PC-9 (cell line): ENCODE measurements at regions not wholly inside any gene's neighbourhood (a gene's known extent, or its start where the extent isn't known, plus 50 kb on each side); places are given as distances from the start of the nearest gene placed in this dataset.

Experiments used
- EZH2 ChIP-seq: fragments of 200-600 bp; sonication (generic); IDR thresholded peaks from 2 replicates; pipeline ENCODE4 v1.8.0; 2017; ENCODE audit warnings: antibody characterized with exemption, low read depth
- TF ChIP-seq, protein P1 (sequence below): fragments of 200-600 bp; sonication (generic); conservative IDR thresholded peaks from 2 replicates; pipeline ENCODE4 v1.6.1; 2017; ENCODE audit warnings: mixed run types, antibody characterized with exemption, mild to moderate bottlenecking, moderate library complexity

DNA sequence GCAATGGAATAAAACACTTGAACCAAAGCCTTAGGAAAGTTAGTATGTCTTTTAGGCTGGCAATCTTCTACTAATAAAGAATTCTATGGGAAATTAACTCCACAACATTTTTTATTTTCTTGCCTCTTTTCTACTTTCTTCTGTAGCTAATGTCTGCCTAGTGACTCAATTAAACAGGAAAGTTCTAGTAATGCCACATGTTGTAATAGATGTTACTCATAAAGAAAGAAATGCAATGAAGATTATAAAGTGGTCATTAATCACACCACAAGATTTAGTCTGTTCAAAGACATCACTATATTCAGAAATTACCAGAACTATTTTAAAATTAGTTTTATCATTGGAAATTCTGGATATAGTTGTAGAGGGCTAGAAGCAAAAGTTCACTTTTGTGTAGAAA lies 329.7 kb downstream of the SI start:
- TF ChIP-seq, protein P1, sequence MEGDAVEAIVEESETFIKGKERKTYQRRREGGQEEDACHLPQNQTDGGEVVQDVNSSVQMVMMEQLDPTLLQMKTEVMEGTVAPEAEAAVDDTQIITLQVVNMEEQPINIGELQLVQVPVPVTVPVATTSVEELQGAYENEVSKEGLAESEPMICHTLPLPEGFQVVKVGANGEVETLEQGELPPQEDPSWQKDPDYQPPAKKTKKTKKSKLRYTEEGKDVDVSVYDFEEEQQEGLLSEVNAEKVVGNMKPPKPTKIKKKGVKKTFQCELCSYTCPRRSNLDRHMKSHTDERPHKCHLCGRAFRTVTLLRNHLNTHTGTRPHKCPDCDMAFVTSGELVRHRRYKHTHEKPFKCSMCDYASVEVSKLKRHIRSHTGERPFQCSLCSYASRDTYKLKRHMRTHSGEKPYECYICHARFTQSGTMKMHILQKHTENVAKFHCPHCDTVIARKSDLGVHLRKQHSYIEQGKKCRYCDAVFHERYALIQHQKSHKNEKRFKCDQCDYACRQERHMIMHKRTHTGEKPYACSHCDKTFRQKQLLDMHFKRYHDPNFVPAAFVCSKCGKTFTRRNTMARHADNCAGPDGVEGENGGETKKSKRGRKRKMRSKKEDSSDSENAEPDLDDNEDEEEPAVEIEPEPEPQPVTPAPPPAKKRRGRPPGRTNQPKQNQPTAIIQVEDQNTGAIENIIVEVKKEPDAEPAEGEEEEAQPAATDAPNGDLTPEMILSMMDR: no peak
- TF ChIP-seq EZH2: no peak
